ENCODE measurements at regions not wholly inside any gene's neighbourhood (a gene's known extent, or its start where the extent isn't known, plus 50 kb on each side); places are given as distances from the start of the nearest gene placed in this dataset.

DNA sequence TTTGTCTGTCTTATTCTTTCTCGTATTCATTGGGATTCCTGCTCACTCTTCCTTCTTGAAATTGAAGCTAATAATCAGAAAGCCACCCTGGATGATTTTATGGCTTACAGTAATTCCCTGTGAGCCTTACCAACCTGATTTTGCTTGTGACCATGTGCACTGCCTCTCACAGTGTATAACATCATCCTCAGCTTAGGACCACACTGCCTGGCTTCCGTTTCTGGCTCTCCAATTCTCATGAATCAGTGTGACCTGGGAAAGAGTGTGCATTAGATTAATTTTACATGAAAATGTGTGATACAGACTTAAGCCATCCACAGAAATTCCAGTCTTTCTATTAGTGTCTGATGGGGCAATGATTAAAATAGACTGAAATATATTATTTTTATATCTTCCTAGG, 126.8 kb upstream of the DMRT1 start:
- peaks cover 8 to 9% of the 10 kb centered on the region in 2 experiments for H3K36me3 ChIP-seq (replicated peaks in 1 of 2; ENCODE audit: control insufficient read depth in 1 of 2, insufficient read depth in 2 of 2, low read length in 1 of 2)
- WGBS (ENCODE audit: low lambda C conversion rate) = 26% methylated on average over 2 of the region's 2 CpGs
- no peaks in the 10 kb centered on the region for H3K9me2 ChIP-seq
- no peak overlapping the region for H3K4me2 ChIP-seq
- no peak for DNase-seq
- no peaks in the 10 kb centered on the region for H3K27me3 ChIP-seq (ENCODE audit: insufficient read depth)
- no peak overlapping the region for H3K4me3 ChIP-seq (ENCODE audit: low read depth in 2 of 2, low read length in 1 of 2)
- peaks cover 0 to 20% of the 10 kb centered on the region in 2 experiments; a peak in 1 of 4 replicates for H3K4me1 ChIP-seq (ENCODE audit: control insufficient read depth in 1 of 2, insufficient read depth in 2 of 2, low read depth in 1 of 2, low read length in 1 of 2)
- CTCF ChIA-PET = no interaction called here
- H3K79me2 ChIP-seq (ENCODE audit: insufficient read depth) = peaks cover 27% of the 10 kb centered on the region
- H3F3A ChIP-seq (replicated peaks; ENCODE audit: insufficient read depth) = peaks cover 11% of the 10 kb centered on the region
- H2AFZ ChIP-seq (ENCODE audit: low read depth) = no peak overlapping the region
- H3K27ac ChIP-seq (ENCODE audit: low read depth in 2 of 2, low read length in 1 of 2) = peak overlapping the region; percentile 51 to 67; a peak in 3 of 4 replicates
- H3K9ac ChIP-seq = no peak overlapping the region
- POLR2A ChIA-PET = no interaction called here
- TF ChIP-seq CHD2 (IDR thresholded peaks at IDR 0.05; ENCODE audit: low read length, partially characterized antibody) (no peak), SIN3A (IDR thresholded peaks at IDR 0.05; ENCODE audit: borderline replicate concordance, low read depth, low read length) (no peak), TAF1 (IDR thresholded peaks at IDR 0.05; ENCODE audit: borderline replicate concordance, low read depth, low read length) (no peak), FOSL2 (IDR thresholded peaks at IDR 0.05; ENCODE audit: borderline replicate concordance, low read depth) (no peak), ZBTB33 (IDR thresholded peaks at IDR 0.05; ENCODE audit: borderline replicate concordance, low read depth) (no peak), FOXM1 (IDR thresholded peaks at IDR 0.05; ENCODE audit: low read depth) (no peak), POLR2AphosphoS5 (IDR thresholded peaks at IDR 0.05; ENCODE audit: low read depth, low read length) (no peak), SMC3 (IDR thresholded peaks at IDR 0.05; ENCODE audit: low read depth, low read length) (no peak), RCOR1 (IDR thresholded peaks at IDR 0.05; ENCODE audit: low read length) (no peak), RAD21 (IDR thresholded peaks at IDR 0.05; ENCODE audit: low read length) (no peak), RXRA (IDR thresholded peaks at IDR 0.05; ENCODE audit: borderline replicate concordance, low read depth) (no peak), JUND (IDR thresholded peaks at IDR 0.05) (no peak), YY1 (IDR thresholded peaks at IDR 0.05; ENCODE audit: low read depth) (no peak), NFIC (IDR thresholded peaks at IDR 0.05; ENCODE audit: borderline replicate concordance) (no peak)
- TF ChIP-seq, protein P1, sequence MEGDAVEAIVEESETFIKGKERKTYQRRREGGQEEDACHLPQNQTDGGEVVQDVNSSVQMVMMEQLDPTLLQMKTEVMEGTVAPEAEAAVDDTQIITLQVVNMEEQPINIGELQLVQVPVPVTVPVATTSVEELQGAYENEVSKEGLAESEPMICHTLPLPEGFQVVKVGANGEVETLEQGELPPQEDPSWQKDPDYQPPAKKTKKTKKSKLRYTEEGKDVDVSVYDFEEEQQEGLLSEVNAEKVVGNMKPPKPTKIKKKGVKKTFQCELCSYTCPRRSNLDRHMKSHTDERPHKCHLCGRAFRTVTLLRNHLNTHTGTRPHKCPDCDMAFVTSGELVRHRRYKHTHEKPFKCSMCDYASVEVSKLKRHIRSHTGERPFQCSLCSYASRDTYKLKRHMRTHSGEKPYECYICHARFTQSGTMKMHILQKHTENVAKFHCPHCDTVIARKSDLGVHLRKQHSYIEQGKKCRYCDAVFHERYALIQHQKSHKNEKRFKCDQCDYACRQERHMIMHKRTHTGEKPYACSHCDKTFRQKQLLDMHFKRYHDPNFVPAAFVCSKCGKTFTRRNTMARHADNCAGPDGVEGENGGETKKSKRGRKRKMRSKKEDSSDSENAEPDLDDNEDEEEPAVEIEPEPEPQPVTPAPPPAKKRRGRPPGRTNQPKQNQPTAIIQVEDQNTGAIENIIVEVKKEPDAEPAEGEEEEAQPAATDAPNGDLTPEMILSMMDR (IDR thresholded peaks at IDR 0.05) = no peak
- TF ChIP-seq, protein P2, sequence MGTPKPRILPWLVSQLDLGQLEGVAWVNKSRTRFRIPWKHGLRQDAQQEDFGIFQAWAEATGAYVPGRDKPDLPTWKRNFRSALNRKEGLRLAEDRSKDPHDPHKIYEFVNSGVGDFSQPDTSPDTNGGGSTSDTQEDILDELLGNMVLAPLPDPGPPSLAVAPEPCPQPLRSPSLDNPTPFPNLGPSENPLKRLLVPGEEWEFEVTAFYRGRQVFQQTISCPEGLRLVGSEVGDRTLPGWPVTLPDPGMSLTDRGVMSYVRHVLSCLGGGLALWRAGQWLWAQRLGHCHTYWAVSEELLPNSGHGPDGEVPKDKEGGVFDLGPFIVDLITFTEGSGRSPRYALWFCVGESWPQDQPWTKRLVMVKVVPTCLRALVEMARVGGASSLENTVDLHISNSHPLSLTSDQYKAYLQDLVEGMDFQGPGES (IDR thresholded peaks at IDR 0.05; ENCODE audit: low read depth, low read length) = no peak
- no peaks in the 10 kb centered on the region for H3K9me3 ChIP-seq
- H4K20me1 ChIP-seq (ENCODE audit: insufficient read depth) = no peaks in the 10 kb centered on the region

Measured in SK-N-SH (cell line).